ENCODE measurements at regions not wholly inside any gene's neighbourhood (a gene's known extent, or its start where the extent isn't known, plus 50 kb on each side); places are given as distances from the start of the nearest gene placed in this dataset.

GRCh38 chr16:50945171-50945570, 203.3 kb downstream of the CYLD start:
- FAIRE-seq: no peak
- H3K9ac ChIP-seq (replicated peaks; ENCODE audit: extremely low read depth, insufficient read depth, low read length): no peak overlapping the region
- intact Hi-C loops (cut with micrococcal nuclease): no loop called here
- H3K4me2 ChIP-seq (ENCODE audit: insufficient read depth, low read length): no peak overlapping the region
- TF ChIP-seq JUN (IDR thresholded peaks at IDR 0.05; ENCODE audit: borderline replicate concordance, insufficient read depth, insufficient read length, low read depth) (no peak), CTCF (IDR thresholded peaks at IDR 0.05; ENCODE audit: extremely low read depth in 1 of 2, insufficient read depth in 1 of 2, low read depth in 1 of 2, low read length in 2 of 2) (no peak), GATA2 (IDR thresholded peaks at IDR 0.05; ENCODE audit: insufficient read depth, insufficient read length, low read depth, low read length) (no peak), EZH2 (IDR thresholded peaks at IDR 0.05; ENCODE audit: borderline replicate concordance, low read depth, low read length, severe bottlenecking) (no peak), MAX (IDR thresholded peaks at IDR 0.05; ENCODE audit: insufficient read depth, insufficient read length) (no peak), FOS (IDR thresholded peaks at IDR 0.05; ENCODE audit: borderline replicate concordance, insufficient read depth, low read length) (no peak), POLR2AphosphoS5 (IDR thresholded peaks at IDR 0.05; ENCODE audit: insufficient read depth, low read depth, low read length) (no peak), MYC (IDR thresholded peaks at IDR 0.05; ENCODE audit: low read depth, low read length) (no peak)
- BruUV-seq (replicated peaks): no TSS peak
- no peaks in the 10 kb centered on the region for H3K27me3 ChIP-seq (ENCODE audit: control insufficient read depth in 2 of 2, insufficient read depth in 2 of 2, low read length in 2 of 2)
- H3K79me2 ChIP-seq (ENCODE audit: control insufficient read depth, insufficient read depth, low read length): no peaks in the 10 kb centered on the region
- no peak overlapping the region for H3K4me3 ChIP-seq (replicated peaks in 1 of 3; ENCODE audit: insufficient read depth in 1 of 3, low read depth in 1 of 3, low read length in 3 of 3)
- dilution Hi-C loops (cut with MboI; ENCODE audit: extremely low pct_ligation_motif_present, low sequenced_read_pairs): no loop called here
- no peak for DNase-seq (ENCODE audit: low read depth, low spot score)
- H3K9me1 ChIP-seq (replicated peaks; ENCODE audit: control insufficient read depth, extremely low read depth, insufficient read depth, low read length): no peaks in the 10 kb centered on the region
- no peaks in the 10 kb centered on the region for H4K20me1 ChIP-seq (replicated peaks; ENCODE audit: control insufficient read depth, extremely low read depth, insufficient read depth, low read length)
- ChIA-PET POLR2A (no interaction called here), CTCF (no interaction called here)
- H2AFZ ChIP-seq (ENCODE audit: low read depth, low read length): no peak overlapping the region
- H3K36me3 ChIP-seq (ENCODE audit: control insufficient read depth in 2 of 2, extremely low read depth in 1 of 2, insufficient read depth in 2 of 2, low read length in 2 of 2): no peaks in the 10 kb centered on the region
- peaks cover 4% of the 10 kb centered on the region for H3K9me3 ChIP-seq (replicated peaks; ENCODE audit: control insufficient read depth, insufficient read depth, low read length)
- no peaks in the 10 kb centered on the region for H3K4me1 ChIP-seq (ENCODE audit: control insufficient read depth, extremely low read depth, insufficient read depth, low read length)
- no peak overlapping the region for H3K27ac ChIP-seq (ENCODE audit: insufficient read depth, low read depth, low read length)

Measured in endothelial cell of umbilical vein (primary cell).